Upper lobe of left lung (tissue), 4 donors: ENCODE measurements at regions not wholly inside any gene's neighbourhood (a gene's known extent, or its start where the extent isn't known, plus 50 kb on each side); places are given as distances from the start of the nearest gene placed in this dataset.

Experiments
- CTCF ChIP-seq, 6 experiments: fragments of 450-650 bp in 4 of 6; fragments of 200-600 bp in 2 of 6; sonication (generic) in 2 of 6; IDR thresholded peaks; one replicate each; pipeline ENCODE4 v1.5.1; 2016 to 2019; ENCODE audit warnings: antibody characterized with exemption in 6 of 6
- EP300 ChIP-seq, 4 donors: sonication (generic); formaldehyde crosslinking; IDR thresholded peaks; one replicate each; pipeline ENCODE4 v1.5.1; 2017; ENCODE audit warnings: antibody characterized with exemption in 4 of 4, control low read depth in 2 of 4
- POLR2A ChIP-seq, 4 donors: fragments of 450-650 bp; IDR thresholded peaks; one replicate each; pipeline ENCODE4 v1.5.1; 2016 to 2017; ENCODE audit warnings: antibody characterized with exemption in 4 of 4, mild to moderate bottlenecking in 2 of 4
- POLR2AphosphoS5 ChIP-seq, 2 donors: sonication (generic); formaldehyde crosslinking; IDR thresholded peaks; one replicate each; pipeline ENCODE4 v1.5.1; 2017; ENCODE audit warnings: antibody characterized with exemption in 2 of 2

GRCh38 chr9:11471321-11471720, 858.5 kb upstream of the PTPRD start:
- TF ChIP-seq CTCF (IDR thresholded peaks at IDR 0.05) (no peak), POLR2A (IDR thresholded peaks at IDR 0.05) (no peak), EP300 (IDR thresholded peaks at IDR 0.05) (no peak), POLR2AphosphoS5 (IDR thresholded peaks at IDR 0.05) (no peak)
